ENCODE measurements at regions not wholly inside any gene's neighbourhood (a gene's known extent, or its start where the extent isn't known, plus 50 kb on each side); places are given as distances from the start of the nearest gene placed in this dataset.

- TF ChIP-seq, protein P1, sequence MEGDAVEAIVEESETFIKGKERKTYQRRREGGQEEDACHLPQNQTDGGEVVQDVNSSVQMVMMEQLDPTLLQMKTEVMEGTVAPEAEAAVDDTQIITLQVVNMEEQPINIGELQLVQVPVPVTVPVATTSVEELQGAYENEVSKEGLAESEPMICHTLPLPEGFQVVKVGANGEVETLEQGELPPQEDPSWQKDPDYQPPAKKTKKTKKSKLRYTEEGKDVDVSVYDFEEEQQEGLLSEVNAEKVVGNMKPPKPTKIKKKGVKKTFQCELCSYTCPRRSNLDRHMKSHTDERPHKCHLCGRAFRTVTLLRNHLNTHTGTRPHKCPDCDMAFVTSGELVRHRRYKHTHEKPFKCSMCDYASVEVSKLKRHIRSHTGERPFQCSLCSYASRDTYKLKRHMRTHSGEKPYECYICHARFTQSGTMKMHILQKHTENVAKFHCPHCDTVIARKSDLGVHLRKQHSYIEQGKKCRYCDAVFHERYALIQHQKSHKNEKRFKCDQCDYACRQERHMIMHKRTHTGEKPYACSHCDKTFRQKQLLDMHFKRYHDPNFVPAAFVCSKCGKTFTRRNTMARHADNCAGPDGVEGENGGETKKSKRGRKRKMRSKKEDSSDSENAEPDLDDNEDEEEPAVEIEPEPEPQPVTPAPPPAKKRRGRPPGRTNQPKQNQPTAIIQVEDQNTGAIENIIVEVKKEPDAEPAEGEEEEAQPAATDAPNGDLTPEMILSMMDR (optimal IDR thresholded peaks at IDR 0.05 in 1 of 3, IDR thresholded peaks at IDR 0.05 in 1 of 3, conservative IDR thresholded peaks at IDR 0.05 in 1 of 3; ENCODE audit: extremely low read depth in 1 of 3, insufficient read depth in 2 of 3, low read length in 3 of 3), result no peak
- TF ChIP-seq EZH2 (IDR thresholded peaks at IDR 0.05; ENCODE audit: low read length), result no peak
Observed at GRCh38 chr3:15983693-15984092, 185.9 kb upstream of the ANKRD28 start.

Measured in keratinocyte (primary cell).